ENCODE measurements at regions not wholly inside any gene's neighbourhood (a gene's known extent, or its start where the extent isn't known, plus 50 kb on each side); places are given as distances from the start of the nearest gene placed in this dataset.

DNA sequence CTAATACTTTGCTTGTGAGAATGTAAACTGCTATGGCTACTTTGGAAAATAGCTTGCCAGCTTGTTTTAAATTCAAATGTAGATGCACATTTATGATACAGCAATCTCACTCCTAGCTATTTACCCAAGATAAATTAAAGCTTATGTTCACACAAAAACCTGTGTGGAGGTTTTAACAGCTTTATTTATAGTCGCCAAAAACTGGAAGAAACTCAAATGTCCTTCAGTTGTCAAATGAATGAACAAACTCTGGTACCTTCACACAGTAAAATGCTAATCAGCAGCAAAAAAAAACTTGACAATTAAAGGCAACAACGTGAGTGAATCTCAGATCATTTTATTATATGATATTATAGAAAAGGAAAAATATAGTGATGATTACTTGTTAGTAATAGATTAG, 248.6 kb upstream of the NECTIN3 start (continued):
- TF ChIP-seq, protein P1, sequence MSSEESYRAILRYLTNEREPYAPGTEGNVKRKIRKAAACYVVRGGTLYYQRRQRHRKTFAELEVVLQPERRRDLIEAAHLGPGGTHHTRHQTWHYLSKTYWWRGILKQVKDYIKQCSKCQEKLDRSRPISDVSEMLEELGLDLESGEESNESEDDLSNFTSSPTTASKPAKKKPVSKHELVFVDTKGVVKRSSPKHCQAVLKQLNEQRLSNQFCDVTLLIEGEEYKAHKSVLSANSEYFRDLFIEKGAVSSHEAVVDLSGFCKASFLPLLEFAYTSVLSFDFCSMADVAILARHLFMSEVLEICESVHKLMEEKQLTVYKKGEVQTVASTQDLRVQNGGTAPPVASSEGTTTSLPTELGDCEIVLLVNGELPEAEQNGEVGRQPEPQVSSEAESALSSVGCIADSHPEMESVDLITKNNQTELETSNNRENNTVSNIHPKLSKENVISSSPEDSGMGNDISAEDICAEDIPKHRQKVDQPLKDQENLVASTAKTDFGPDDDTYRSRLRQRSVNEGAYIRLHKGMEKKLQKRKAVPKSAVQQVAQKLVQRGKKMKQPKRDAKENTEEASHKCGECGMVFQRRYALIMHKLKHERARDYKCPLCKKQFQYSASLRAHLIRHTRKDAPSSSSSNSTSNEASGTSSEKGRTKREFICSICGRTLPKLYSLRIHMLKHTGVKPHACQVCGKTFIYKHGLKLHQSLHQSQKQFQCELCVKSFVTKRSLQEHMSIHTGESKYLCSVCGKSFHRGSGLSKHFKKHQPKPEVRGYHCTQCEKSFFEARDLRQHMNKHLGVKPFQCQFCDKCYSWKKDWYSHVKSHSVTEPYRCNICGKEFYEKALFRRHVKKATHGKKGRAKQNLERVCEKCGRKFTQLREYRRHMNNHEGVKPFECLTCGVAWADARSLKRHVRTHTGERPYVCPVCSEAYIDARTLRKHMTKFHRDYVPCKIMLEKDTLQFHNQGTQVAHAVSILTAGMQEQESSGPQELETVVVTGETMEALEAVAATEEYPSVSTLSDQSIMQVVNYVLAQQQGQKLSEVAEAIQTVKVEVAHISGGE (CRISPR knock-in tag; IDR thresholded peaks at IDR 0.05): no peak
- TF ChIP-seq SRF (IDR thresholded peaks at IDR 0.05; ENCODE audit: low read depth in 2 of 2, low read length in 2 of 2): no peak
- TF ChIP-seq, protein P2, sequence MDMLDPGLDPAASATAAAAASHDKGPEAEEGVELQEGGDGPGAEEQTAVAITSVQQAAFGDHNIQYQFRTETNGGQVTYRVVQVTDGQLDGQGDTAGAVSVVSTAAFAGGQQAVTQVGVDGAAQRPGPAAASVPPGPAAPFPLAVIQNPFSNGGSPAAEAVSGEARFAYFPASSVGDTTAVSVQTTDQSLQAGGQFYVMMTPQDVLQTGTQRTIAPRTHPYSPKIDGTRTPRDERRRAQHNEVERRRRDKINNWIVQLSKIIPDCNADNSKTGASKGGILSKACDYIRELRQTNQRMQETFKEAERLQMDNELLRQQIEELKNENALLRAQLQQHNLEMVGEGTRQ (IDR thresholded peaks at IDR 0.05; ENCODE audit: borderline replicate concordance, low read depth, low read length): no peak

DNA sequence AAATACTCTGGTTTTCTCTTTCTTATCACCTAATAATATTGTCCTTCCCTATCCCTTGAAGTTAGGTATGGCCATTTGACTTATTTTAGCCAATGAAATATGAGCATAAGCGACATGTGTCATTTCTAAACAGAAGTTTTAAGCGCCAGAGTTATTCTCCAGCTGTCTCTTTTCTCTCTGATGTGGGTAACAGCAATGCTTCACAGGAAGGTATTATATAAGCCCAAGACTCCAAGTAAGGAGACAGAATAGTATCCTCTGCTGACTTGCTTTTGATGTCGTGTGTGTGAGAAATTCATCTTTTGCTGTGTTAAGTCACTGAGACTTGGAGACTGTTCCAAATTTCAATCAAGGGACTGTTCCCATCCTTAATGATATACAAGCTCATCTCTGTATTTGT, 224.6 kb upstream of the NECTIN3 start:
- H2AFZ ChIP-seq (ENCODE audit: control insufficient read depth, low read depth, low read length): no peak overlapping the region
- no peaks in the 10 kb centered on the region for H3K36me3 ChIP-seq (ENCODE audit: control insufficient read depth in 2 of 2, insufficient read depth in 2 of 2, low read length in 1 of 2)
- ATAC-seq (no peak), FAIRE-seq (no peak), DNase-seq (ENCODE audit: low read depth, low spot score) (no peak)
- SMC1A ChIA-PET (ENCODE audit: uncharacterized antibody, unreplicated experiment): interaction anchor here (1.3 kb wide), 1 partner anchor 10 kb away, joined by 4 read pairs; no protein-coding TSS in a partner anchor
- no peaks in the 10 kb centered on the region for H4K20me1 ChIP-seq (ENCODE audit: control insufficient read depth, insufficient read depth)
- no peak for TF ChIP-seq SMAD1 (IDR thresholded peaks at IDR 0.05; ENCODE audit: low read depth, partially characterized antibody)
- TF ChIP-seq, protein P3, sequence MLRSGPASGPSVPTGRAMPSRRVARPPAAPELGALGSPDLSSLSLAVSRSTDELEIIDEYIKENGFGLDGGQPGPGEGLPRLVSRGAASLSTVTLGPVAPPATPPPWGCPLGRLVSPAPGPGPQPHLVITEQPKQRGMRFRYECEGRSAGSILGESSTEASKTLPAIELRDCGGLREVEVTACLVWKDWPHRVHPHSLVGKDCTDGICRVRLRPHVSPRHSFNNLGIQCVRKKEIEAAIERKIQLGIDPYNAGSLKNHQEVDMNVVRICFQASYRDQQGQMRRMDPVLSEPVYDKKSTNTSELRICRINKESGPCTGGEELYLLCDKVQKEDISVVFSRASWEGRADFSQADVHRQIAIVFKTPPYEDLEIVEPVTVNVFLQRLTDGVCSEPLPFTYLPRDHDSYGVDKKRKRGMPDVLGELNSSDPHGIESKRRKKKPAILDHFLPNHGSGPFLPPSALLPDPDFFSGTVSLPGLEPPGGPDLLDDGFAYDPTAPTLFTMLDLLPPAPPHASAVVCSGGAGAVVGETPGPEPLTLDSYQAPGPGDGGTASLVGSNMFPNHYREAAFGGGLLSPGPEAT (IDR thresholded peaks at IDR 0.05; ENCODE audit: low read depth): no peak
- TF ChIP-seq, protein P4, sequence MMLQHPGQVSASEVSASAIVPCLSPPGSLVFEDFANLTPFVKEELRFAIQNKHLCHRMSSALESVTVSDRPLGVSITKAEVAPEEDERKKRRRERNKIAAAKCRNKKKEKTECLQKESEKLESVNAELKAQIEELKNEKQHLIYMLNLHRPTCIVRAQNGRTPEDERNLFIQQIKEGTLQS (IDR thresholded peaks at IDR 0.05; ENCODE audit: borderline replicate concordance, extremely low read depth, low read depth, low read length): no peak
- TF ChIP-seq ZBED1 (IDR thresholded peaks at IDR 0.05; ENCODE audit: borderline replicate concordance): no peak
- no TSS peak for BruUV-seq (replicated peaks)
- no peaks in the 10 kb centered on the region for H3K4me1 ChIP-seq (ENCODE audit: control insufficient read depth, insufficient read depth, low read length)
- CTCF ChIA-PET: no interaction called here
- H3K4me2 ChIP-seq (ENCODE audit: control insufficient read depth, insufficient read depth): no peak overlapping the region
- POLR2A ChIA-PET: no interaction called here
- H3K27me3 ChIP-seq (replicated peaks in 1 of 2; ENCODE audit: control insufficient read depth in 2 of 2, insufficient read depth in 2 of 2, low read length in 1 of 2): no peaks in the 10 kb centered on the region
- no peaks in the 10 kb centered on the region for H3K79me2 ChIP-seq (ENCODE audit: control insufficient read depth, insufficient read depth, low read length)
- no peak overlapping the region for H3K9ac ChIP-seq (ENCODE audit: control insufficient read depth, insufficient read depth, low read length)
- intact Hi-C loops (cut with micrococcal nuclease; ENCODE audit: unreplicated experiment) (no loop called here), in situ Hi-C loops (cut with MboI) (no loop called here)
- no peak overlapping the region for H3K27ac ChIP-seq (ENCODE audit: control insufficient read depth, insufficient read depth)
- WGBS (ENCODE audit: insufficient coverage, insufficient replicate concordance, low lambda C conversion rate, missing lambda C conversion rate): 0% methylated on average over 3 of the region's 3 CpGs
- H3K9me3 ChIP-seq (replicated peaks; ENCODE audit: control insufficient read depth, insufficient read depth, low read length): no peaks in the 10 kb centered on the region
- no peak overlapping the region for H3K4me3 ChIP-seq
- RAD21 ChIA-PET (ENCODE audit: unreplicated experiment): no interaction called here

Data from GM12878 (cell line).